Kidney (tissue), 13 donors: ENCODE measurements at regions not wholly inside any gene's neighbourhood (a gene's known extent, or its start where the extent isn't known, plus 50 kb on each side); places are given as distances from the start of the nearest gene placed in this dataset.
"Not testable (repeated sequence)": the region's sequence is repeated elsewhere in the genome, so short reads cannot be mapped to it uniquely, and the experiment has no call there.

Experiments used
- DNase-seq, 5 donors: peaks; one replicate each; pipeline ENCODE4 v3.0.0-alpha.2; 2013 to 2020
- FAIRE-seq: peaks from 2 replicates; lab custom pipeline; 2012; peaks lifted over from hg19 to GRCh38; lab: Jason Lieb, UNC
- H3K27ac ChIP-seq, 2 donors: one replicate each; pipeline ENCODE4 v1.7.0; 2013; ENCODE audit warnings: low read depth in 2 of 2, low read length in 2 of 2, inconsistent platforms in 1 of 2
- H3K27me3 ChIP-seq: one replicate; pipeline ENCODE4 v1.7.1; 2013; ENCODE audit warnings: low read length, inconsistent platforms; ENCODE audit not compliant: control insufficient read depth, insufficient read depth
- H3K36me3 ChIP-seq, 3 donors: one replicate each; pipeline versions ENCODE4 v1.7.0 to v1.7.1; 2013; ENCODE audit warnings: low read length in 3 of 3, control low read depth in 1 of 3, inconsistent platforms in 1 of 3; ENCODE audit not compliant: insufficient read depth in 3 of 3, control insufficient read depth in 2 of 3
- H3K4me1 ChIP-seq, 3 donors: one replicate each; pipeline versions ENCODE4 v1.7.0 to v1.7.1; 2013; ENCODE audit warnings: low read length in 3 of 3, inconsistent platforms in 1 of 3, low read depth in 1 of 3; ENCODE audit not compliant: control insufficient read depth in 2 of 3, insufficient read depth in 2 of 3
- H3K4me3 ChIP-seq, 3 donors: one replicate each; pipeline versions ENCODE4 v1.7.0 to v1.8.1; 2013; ENCODE audit warnings: low read length in 3 of 3, control low read depth in 1 of 3, inconsistent platforms in 1 of 3
- H3K9ac ChIP-seq, 3 donors: one replicate each; pipeline versions ENCODE4 v1.7.0 to v1.7.1; 2013; ENCODE audit warnings: low read length in 3 of 3, control low read depth in 1 of 3, inconsistent platforms in 1 of 3
- H3K9me3 ChIP-seq, 3 donors: one replicate each; pipeline versions ENCODE4 v1.7.0 to v1.7.1; 2013; ENCODE audit warnings: low read length in 3 of 3, control low read depth in 1 of 3, inconsistent platforms in 1 of 3; ENCODE audit not compliant: control insufficient read depth in 2 of 3, insufficient read depth in 1 of 3
- CTCF ChIP-seq: IDR thresholded peaks from 3 replicates; pipeline ENCODE4 v1.5.1; 2012; ENCODE audit warnings: mild to moderate bottlenecking, moderate library complexity, borderline replicate concordance; ENCODE audit not compliant: insufficient read depth; ENCODE audit errors: extremely low read depth
- intact Hi-C: fragments of 100-400 bp; cut with DNase I; formaldehyde crosslinking; loops from one replicate; pipeline ENCODE4 v1.11.1; 2022
- donor health status: control.
- donor health status: control.
- donor health status: control.
- donor health status: control.
- donor health status: control.
- donor health status: DM: yes; HTN: yes; CAD: no.
- donor health status: Normal renal cell carcinoma (clear cell type).

DNA sequence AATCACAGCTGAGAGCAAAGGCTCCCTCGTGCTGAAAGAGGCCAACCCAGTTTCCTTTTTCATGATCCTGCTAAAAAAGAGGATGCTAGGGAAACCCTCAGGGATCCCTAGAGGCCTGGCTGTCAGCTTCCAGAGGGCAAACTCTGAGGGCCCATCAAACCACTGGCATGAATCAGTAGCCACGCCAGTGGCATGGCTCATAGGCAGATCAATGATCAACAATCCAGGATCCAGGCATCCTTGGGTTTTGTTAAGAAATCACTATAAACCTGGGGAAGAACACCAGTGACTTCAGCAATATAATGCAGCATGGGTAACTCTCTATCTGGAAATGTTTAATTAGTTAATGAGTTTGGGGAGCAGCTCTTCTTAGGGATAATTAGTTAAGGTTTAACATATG, 286.5 kb downstream of the C1D start:
- H3K4me3 ChIP-seq, result no peak overlapping the region
- H3K9me3 ChIP-seq, result no peaks in the 10 kb centered on the region
- H3K4me1 ChIP-seq, result peaks cover 0 to 2% (median 0%) of the 10 kb centered on the region in 3 donors
- no peak for TF ChIP-seq CTCF
- H3K36me3 ChIP-seq, result no peaks in the 10 kb centered on the region
- no peak overlapping the region for H3K9ac ChIP-seq
- intact Hi-C loops, result no loop called here
- H3K27me3 ChIP-seq, result no peaks in the 10 kb centered on the region
- DNase-seq (no peak), FAIRE-seq (no peak)
- H3K27ac ChIP-seq, result no peak overlapping the region

DNA sequence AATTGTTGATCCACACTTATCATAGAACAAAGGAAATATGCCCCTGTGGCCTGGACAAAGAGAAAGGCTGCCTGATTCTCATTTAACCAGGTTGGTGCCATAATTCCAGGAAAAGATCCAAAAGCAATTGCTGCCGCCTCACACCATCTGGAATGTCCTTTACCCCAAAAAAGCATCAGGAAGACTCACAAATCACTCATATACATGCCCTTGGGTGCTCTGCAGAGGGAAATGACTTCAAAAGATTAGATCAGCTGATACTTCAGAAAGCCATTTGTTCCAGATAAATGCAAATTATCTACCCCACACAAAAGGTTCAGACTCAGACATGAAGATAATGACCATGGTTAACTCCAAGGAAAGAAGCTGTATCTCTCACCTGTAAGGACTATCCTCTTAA, 285.8 kb downstream of the C1D start:
- no peaks in the 10 kb centered on the region for H3K9me3 ChIP-seq
- no peak overlapping the region for H3K9ac ChIP-seq
- FAIRE-seq, result no peak
- intact Hi-C loops, result no loop called here
- no peak for TF ChIP-seq CTCF
- no peaks in the 10 kb centered on the region for H3K27me3 ChIP-seq
- no peak overlapping the region for H3K27ac ChIP-seq
- no peak for DNase-seq
- peaks cover 0 to 2% (median 0%) of the 10 kb centered on the region in 3 donors for H3K4me1 ChIP-seq
- H3K4me3 ChIP-seq, result no peak overlapping the region
- no peaks in the 10 kb centered on the region for H3K36me3 ChIP-seq

GRCh38 chr2:67777836-67778429, 284.9 kb downstream of the C1D start:
- FAIRE-seq (peak; percentile 39), DNase-seq (no peak)
- H3K9ac ChIP-seq, result no peak overlapping the region
- TF ChIP-seq CTCF, result no peak
- intact Hi-C loops, result no loop called here
- no peaks in the 10 kb centered on the region for H3K4me1 ChIP-seq
- H3K4me3 ChIP-seq, result no peak overlapping the region
- H3K36me3 ChIP-seq, result no peaks in the 10 kb centered on the region
- H3K27me3 ChIP-seq, result no peaks in the 10 kb centered on the region
- H3K27ac ChIP-seq, result no peak overlapping the region
- H3K9me3 ChIP-seq, result no peaks in the 10 kb centered on the region

GRCh38 chr2:67780841-67781240, 282.0 kb downstream of the C1D start:
- H3K9me3 ChIP-seq, H3K27me3 ChIP-seq, intact Hi-C loops, FAIRE-seq, H3K27ac ChIP-seq, H3K9ac ChIP-seq, H3K4me1 ChIP-seq, H3K4me3 ChIP-seq, DNase-seq, H3K36me3 ChIP-seq: not testable (repeated sequence)
